G401 (cell line): ENCODE measurements at regions not wholly inside any gene's neighbourhood (a gene's known extent, or its start where the extent isn't known, plus 50 kb on each side); places are given as distances from the start of the nearest gene placed in this dataset.
"Not testable (repeated sequence)": the region's sequence is repeated elsewhere in the genome, so short reads cannot be mapped to it uniquely, and the experiment has no call there.

ENCODE experiments used
- DNase-seq: peaks from one replicate; pipeline ENCODE4 v3.0.0-alpha.2; 2015; ENCODE audit warnings: low spot score
- in situ Hi-C: cut with HindIII; loops from 2 replicates; pipeline ENCODE4 v1.10.0; 2016; ENCODE audit warnings: low sequenced_read_pairs, mixed read lengths

DNA sequence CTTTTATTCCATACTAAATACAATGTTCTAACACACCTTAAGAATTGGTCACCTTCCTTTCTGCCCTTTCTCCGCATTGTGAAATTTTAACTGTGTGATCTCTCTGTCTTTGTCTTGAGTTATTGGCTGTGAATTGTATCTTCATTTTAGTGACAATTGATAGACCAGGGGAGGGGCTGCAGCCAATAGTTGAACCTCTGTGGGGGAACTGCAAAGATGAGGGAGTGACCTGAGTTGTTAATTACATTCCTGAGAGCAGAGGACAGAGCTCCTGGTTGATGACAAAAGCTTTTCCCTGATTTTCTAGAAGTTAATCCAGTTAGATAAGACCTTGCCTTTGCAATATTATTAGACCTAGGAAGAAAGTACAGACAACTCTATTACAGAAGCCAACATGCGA, 1535.7 kb downstream of the BRINP3 start:
- in situ Hi-C loops, result no loop called here

DNA sequence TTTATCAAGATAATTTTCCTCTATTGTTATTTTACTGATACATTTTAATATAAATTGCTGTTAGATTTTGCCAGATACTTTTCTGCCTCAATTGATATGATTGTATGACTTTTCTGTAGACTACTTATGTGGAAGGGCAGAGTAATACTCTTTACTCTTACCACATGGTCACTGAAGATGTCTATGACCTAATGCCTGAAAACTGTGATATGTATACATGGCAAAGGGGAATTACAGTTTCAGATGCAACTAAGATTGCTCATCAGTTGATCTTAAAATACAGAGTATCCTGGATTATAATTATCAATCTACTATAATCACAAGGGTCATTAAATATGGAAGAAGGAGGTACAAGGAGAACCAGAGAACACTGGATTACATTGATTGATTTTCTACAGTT, 1528.0 kb downstream of the BRINP3 start:
- in situ Hi-C loops, result no loop called here

More for the DNA sequence above, 1535.7 kb downstream of the BRINP3 start:
- DNase-seq, result no peak

GRCh38 chr1:188958461-188959115, 1519.1 kb downstream of the BRINP3 start:
- no peak for DNase-seq
- in situ Hi-C loops, result no loop called here

More for the DNA sequence above, 1528.0 kb downstream of the BRINP3 start:
- no peak for DNase-seq

GRCh38 chr1:188986745-188987417, 1490.8 kb downstream of the BRINP3 start:
- in situ Hi-C loops, result no loop called here
- DNase-seq, result no peak

DNA sequence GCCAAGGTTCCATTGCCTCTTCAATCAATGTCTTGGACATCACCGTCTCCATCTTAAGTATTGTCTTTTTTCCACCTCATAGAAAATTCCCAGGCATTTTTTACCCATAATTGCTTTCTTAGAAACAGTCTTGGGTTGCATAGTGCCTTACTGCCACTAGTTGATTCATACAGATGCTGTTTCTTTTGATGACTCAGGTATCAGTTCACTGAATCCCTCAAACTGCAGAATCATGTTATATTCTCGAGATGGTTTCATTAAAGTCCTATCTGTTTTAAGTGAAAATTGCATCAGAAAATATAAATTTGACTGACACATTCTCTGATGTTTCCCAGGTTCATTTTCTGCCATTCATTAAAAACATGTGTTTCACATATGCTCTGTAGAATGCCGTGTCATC, 1489.1 kb downstream of the BRINP3 start:
- in situ Hi-C loops, result no loop called here
- no peak for DNase-seq

GRCh38 chr1:188991221-188991930, 1486.3 kb downstream of the BRINP3 start:
- in situ Hi-C loops, result no loop called here
- DNase-seq, result no peak

DNA sequence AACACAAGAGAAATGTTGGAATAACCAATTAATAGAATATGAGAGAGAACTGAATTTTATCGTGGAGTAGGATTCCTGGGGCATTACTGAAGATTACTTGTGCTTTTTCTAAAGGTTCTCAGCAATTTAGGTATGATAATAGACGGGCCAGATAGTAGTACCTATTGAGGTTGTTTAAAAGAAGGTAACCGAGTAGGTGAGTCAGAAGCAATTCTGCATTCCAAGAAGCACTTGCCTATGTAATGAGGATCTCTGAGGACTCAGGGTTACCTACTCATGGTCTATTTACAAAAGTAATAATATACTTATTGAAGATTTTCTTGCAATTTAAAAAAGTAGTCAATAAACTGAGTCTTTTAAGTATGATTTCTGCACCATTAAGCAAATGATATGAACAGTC, 1469.8 kb downstream of the BRINP3 start:
- in situ Hi-C loops, result no loop called here
- no peak for DNase-seq

GRCh38 chr1:189021577-189021976, 1456.1 kb downstream of the BRINP3 start:
- in situ Hi-C loops, result no loop called here

DNA sequence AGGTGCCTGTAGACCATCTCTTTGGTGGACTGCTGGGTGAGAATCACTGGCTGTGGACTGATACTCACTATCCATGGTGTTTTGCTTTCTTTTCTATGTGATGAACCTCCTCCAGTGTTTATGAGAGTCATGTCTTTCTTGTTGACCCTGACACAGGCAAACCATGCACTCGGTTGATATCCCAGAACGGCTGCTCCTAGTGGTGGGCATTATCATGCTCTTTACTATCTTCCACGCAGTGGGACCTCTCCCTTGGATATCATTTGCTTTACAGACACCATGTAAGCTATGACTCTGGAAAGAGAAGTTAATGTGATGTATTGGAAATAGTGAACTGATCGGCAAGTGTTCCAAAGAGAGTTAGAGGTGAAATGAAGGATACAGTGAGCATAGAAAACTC, 1455.6 kb downstream of the BRINP3 start:
- no peak for DNase-seq
- in situ Hi-C loops, result no loop called here

More at GRCh38 chr1:189021577-189021976, 1456.1 kb downstream of the BRINP3 start:
- DNase-seq, result no peak

DNA sequence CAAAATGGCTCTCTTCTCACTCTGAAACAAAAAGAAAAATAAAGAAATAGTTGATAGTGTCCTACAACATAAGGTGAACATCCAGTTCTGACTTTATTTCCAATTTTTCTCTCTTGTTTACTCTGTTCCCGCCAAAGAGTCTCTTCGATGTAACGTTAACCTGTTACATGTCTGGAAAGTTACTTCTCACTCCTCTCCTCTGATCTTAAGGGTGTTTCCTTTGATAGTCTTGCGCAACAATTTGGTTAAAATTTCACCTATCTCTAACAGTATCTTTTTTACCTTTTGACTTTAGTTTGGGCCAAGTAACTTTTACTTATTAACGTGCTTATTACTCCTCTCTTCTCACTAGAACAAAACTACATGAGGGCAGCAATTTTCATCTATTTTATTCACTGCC, 1450.2 kb downstream of the BRINP3 start:
- no peak for DNase-seq
- in situ Hi-C loops, result no loop called here

- no peak for DNase-seq
- in situ Hi-C loops, result no loop called here
Measured at GRCh38 chr1:189033169-189033568, 1444.5 kb downstream of the BRINP3 start.

DNA sequence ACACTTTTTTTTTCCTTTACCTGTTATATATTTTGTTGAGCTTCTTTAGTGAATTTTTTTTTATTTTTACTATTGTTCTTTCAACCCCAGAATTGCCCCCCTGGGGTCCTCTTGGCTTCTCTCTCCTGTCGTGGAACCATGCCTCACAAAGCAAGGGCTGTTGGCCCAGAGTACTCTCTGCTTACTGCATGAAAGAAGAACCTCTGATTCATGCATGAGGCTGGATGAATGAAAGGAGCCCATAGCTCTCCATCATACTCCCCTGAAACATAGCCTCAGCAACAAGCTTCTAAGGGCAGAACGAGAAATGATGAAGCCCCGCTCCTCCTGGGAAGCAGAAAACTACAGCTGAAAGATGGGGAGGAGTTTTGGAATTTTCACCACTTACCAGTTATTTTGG, 1441.0 kb downstream of the BRINP3 start:
- in situ Hi-C loops, result no loop called here
- DNase-seq, result no peak

DNA sequence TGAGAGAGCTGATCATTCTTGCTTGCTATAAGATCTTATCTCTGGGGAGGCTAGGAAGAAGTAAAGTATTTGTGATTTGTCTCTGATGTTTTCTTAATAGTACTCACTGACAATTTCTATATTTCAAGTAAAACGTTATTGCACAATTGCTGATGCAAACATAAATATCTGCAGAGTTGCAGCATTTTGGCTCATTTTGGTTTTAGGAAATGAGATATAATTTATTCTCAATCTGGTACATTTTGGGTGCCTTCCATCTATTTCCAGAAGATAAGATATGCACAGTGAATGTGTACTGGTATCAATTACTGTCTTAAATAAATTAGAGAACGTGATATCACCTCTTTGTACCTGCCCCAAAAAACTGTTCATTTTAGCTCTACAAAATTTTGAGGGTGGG, 1431.5 kb downstream of the BRINP3 start:
- DNase-seq, result no peak
- in situ Hi-C loops, result no loop called here

- in situ Hi-C loops, result no loop called here
- DNase-seq, result no peak
Measured at GRCh38 chr1:189084811-189085210, 1392.9 kb downstream of the BRINP3 start.

DNA sequence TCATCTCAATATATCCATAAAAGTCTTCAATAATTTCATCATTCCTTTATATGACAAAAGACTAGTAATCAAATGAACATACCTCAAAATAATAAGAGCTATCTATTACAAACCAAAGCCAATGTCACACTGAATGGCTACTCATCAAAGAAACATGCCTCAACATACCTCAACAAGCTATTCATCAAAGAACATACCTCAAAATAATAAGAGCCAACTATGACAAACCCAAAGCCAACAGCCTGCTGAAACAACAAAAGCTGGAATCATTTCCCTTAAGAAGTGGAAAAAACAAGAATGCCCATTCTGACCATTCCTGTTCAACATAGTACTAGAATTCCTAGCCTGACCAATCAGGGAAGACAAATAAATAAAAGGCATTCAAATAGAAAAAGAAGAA, 1373.7 kb downstream of the BRINP3 start:
- in situ Hi-C loops, result no loop called here
- no peak for DNase-seq

- in situ Hi-C loops, result no loop called here
Measured at GRCh38 chr1:189117072-189117770, 1360.4 kb downstream of the BRINP3 start.

DNA sequence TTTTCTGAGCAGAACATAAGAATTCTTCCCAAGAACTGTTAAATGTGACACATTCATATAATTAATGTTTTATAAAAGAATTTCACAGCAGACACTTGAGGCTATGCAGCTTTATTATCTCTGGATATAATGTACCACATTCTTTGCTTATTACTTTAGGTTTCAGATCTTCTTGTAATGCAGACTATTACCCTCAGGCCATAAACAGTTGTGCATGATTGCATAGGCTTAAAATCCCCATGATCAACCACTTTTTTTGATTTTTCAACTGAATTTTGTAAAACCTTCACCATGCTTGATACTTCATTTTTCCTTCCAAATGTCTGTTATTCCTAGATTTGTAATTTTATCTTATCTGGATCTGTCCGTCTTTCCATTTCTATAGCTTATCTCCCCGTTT, 1355.7 kb downstream of the BRINP3 start:
- in situ Hi-C loops, result no loop called here

More at GRCh38 chr1:189117072-189117770, 1360.4 kb downstream of the BRINP3 start:
- DNase-seq, result no peak

GRCh38 chr1:189125694-189126093, 1352.0 kb downstream of the BRINP3 start:
- in situ Hi-C loops, result no loop called here

More for the DNA sequence above, 1355.7 kb downstream of the BRINP3 start:
- no peak for DNase-seq

DNA sequence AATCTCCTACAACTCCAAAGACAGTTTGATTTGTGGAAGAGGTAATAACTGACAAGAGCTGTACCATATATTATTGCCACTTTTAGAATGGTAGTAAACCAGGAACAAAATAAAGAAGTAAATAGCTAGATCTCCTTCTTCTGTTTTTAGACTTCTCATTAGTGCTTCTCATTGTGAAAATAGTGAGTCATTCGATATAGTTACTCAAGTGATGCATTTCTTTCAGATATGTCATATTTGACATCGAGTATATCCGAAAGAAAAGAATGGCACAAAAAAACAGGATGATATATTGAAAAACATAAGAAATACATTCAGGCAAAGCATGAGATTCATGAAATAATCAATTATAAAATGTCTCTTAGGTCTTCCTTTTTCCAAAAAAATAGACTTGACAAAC, 1346.1 kb downstream of the BRINP3 start:
- in situ Hi-C loops, result no loop called here
- DNase-seq, result no peak

More at GRCh38 chr1:189125694-189126093, 1352.0 kb downstream of the BRINP3 start:
- no peak for DNase-seq

DNA sequence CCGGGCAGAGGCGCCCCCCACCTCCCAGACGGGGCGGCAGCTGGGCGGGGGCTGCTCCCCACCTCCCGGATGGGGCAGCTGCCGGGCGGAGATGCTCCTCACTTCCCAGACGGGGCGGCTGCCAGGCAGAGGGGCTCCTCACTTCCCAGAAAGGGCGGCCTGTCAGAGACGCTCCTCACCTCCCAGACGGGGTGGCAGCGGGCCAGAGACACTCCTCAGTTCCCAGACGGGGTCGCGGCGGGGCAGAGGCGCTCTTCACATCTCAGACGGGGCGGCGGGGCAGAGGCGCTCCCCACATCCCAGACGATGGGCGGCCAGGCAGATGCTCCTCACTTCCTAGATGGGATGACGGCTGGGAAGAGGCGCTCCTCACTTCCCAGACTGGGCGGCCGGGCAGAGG, 1337.9 kb downstream of the BRINP3 start:
- DNase-seq, in situ Hi-C loops: not testable (repeated sequence)
